NCI-H82 treated with DMSO at 0.1 percent for 48 hours (cell line): ENCODE measurements at regions not wholly inside any gene's neighbourhood (a gene's known extent, or its start where the extent isn't known, plus 50 kb on each side); places are given as distances from the start of the nearest gene placed in this dataset.
A peak's percentile ranks its signal among the peaks of the same experiment; 100 is the strongest.

Experiments
- DNase-seq: peaks from one replicate; lab custom pipeline; 2025; ENCODE audit not compliant: unreplicated experiment; lab: John Stamatoyannopoulos, UW

- no peak for DNase-seq
Observed at GRCh38 chr14:94961386-94962165, 191.7 kb upstream of the GSC start.

- DNase-seq = no peak
Observed at GRCh38 chr14:94960285-94961001, 190.5 kb upstream of the GSC start.

- no peak for DNase-seq
Observed at GRCh38 chr14:94953541-94954260, 183.8 kb upstream of the GSC start.

GRCh38 chr14:94952097-94952496, 182.2 kb upstream of the GSC start:
- no peak for DNase-seq

- DNase-seq = no peak
Observed at GRCh38 chr14:94946244-94946643, 176.3 kb upstream of the GSC start.

GRCh38 chr14:94945615-94946014, 175.7 kb upstream of the GSC start:
- DNase-seq = no peak

GRCh38 chr14:94944636-94945258, 174.8 kb upstream of the GSC start:
- DNase-seq = no peak

- no peak for DNase-seq
Observed at GRCh38 chr14:94942601-94943000, 172.7 kb upstream of the GSC start.

- DNase-seq = no peak
Observed at GRCh38 chr14:94941311-94941710, 171.4 kb upstream of the GSC start.

GRCh38 chr14:94940263-94940993, 170.5 kb upstream of the GSC start:
- no peak for DNase-seq

GRCh38 chr14:94938016-94938415, 168.1 kb upstream of the GSC start:
- no peak for DNase-seq

GRCh38 chr14:94936901-94937685, 167.2 kb upstream of the GSC start:
- no peak for DNase-seq

- peak; percentile 97 for DNase-seq
Observed at GRCh38 chr14:94936401-94936892, 166.5 kb upstream of the GSC start.

- no peak for DNase-seq
Observed at GRCh38 chr14:94935706-94936300, 165.9 kb upstream of the GSC start.

GRCh38 chr14:94934276-94934810, 164.4 kb upstream of the GSC start:
- no peak for DNase-seq

GRCh38 chr14:94933486-94933885, 163.6 kb upstream of the GSC start:
- no peak for DNase-seq

- no peak for DNase-seq
Observed at GRCh38 chr14:94932589-94932988, 162.7 kb upstream of the GSC start.

GRCh38 chr14:94930690-94931089, 160.8 kb upstream of the GSC start:
- DNase-seq = no peak

- no peak for DNase-seq
Observed at GRCh38 chr14:94929354-94929753, 159.4 kb upstream of the GSC start.
